WTC11 (cell line): ENCODE measurements at regions not wholly inside any gene's neighbourhood (a gene's known extent, or its start where the extent isn't known, plus 50 kb on each side); places are given as distances from the start of the nearest gene placed in this dataset.

Experiments
- ATAC-seq: fragments of 200-7000 bp; cut with Tn5 transposase; 2 replicates; pipeline ENCODE4 v1.10.0; 2021; ENCODE audit warnings: mild to moderate bottlenecking, moderate library complexity
- CTCF ChIA-PET: fragments of 300-600 bp; sonication (Branson Sonifier 250); formaldehyde crosslinking; loops from one replicate; lab custom pipeline; 2021; ENCODE audit warnings: antibody characterized with exemption; lab: Charles Lee
- POLR2A ChIA-PET: fragments of 350-600 bp; sonication (Branson Sonifier 250); formaldehyde crosslinking; loops from one replicate; lab custom pipeline; 2021; ENCODE audit warnings: antibody characterized with exemption; lab: Charles Lee
- DNase-seq: peaks from one replicate; pipeline ENCODE4 v3.0.0; 2021; ENCODE audit warnings: low spot score
- H3K27ac Mint-ChIP-seq: 2 replicates; pipeline ENCODE4 v1.8.0; 2021; ENCODE audit warnings: mixed read lengths
- H3K27me3 Mint-ChIP-seq: 2 replicates; pipeline ENCODE4 v1.8.0; 2021; ENCODE audit warnings: low read depth, mild to moderate bottlenecking, moderate library complexity, mixed read lengths
- H3K36me3 Mint-ChIP-seq: 2 replicates; pipeline ENCODE4 v1.8.0; 2021; ENCODE audit warnings: mixed read lengths
- H3K4me1 Mint-ChIP-seq: 2 replicates; pipeline ENCODE4 v1.8.0; 2022; ENCODE audit warnings: mixed read lengths
- H3K4me3 Mint-ChIP-seq: 2 replicates; pipeline ENCODE4 v1.8.0; 2021; ENCODE audit warnings: mild to moderate bottlenecking, moderate library complexity, mixed read lengths
- H3K9me3 Mint-ChIP-seq: 2 replicates; pipeline ENCODE4 v1.8.0; 2021; ENCODE audit warnings: mixed read lengths
- AFF4 ChIP-seq: sonication (generic); formaldehyde crosslinking; IDR thresholded peaks from 2 replicates; pipeline ENCODE4 v1.8.1; 2023; ENCODE audit warnings: mild to moderate bottlenecking, missing genetic modification reagents, borderline replicate concordance
- CREB1 ChIP-seq: sonication (generic); formaldehyde crosslinking; IDR thresholded peaks from 2 replicates; pipeline ENCODE4 v1.8.0; 2023; ENCODE audit warnings: mild to moderate bottlenecking, missing genetic modification reagents
- ETV6 ChIP-seq: sonication (generic); formaldehyde crosslinking; IDR thresholded peaks from 2 replicates; pipeline ENCODE4 v1.8.1; 2022; ENCODE audit warnings: mild to moderate bottlenecking, missing genetic modification reagents
- FOXP1 ChIP-seq: sonication (generic); formaldehyde crosslinking; IDR thresholded peaks from 2 replicates; pipeline ENCODE4 v1.8.0; 2022; ENCODE audit warnings: missing genetic modification reagents, mild to moderate bottlenecking, moderate library complexity, borderline replicate concordance
- MYBL2 ChIP-seq: sonication (generic); formaldehyde crosslinking; IDR thresholded peaks from 2 replicates; pipeline ENCODE4 v1.8.1; 2023; ENCODE audit warnings: mild to moderate bottlenecking, moderate library complexity, missing genetic modification reagents
- NFATC4 ChIP-seq: fragments of 250-450 bp; sonication (Bioruptor Pico); IDR thresholded peaks from 2 replicates; pipeline ENCODE4 v1.9.0; 2021; ENCODE audit warnings: mild to moderate bottlenecking
- PRDM15 ChIP-seq: sonication (generic); formaldehyde crosslinking; IDR thresholded peaks from 2 replicates; pipeline ENCODE4 v1.8.0; 2022; ENCODE audit warnings: missing genetic modification reagents
- PREB ChIP-seq: sonication (generic); formaldehyde crosslinking; IDR thresholded peaks from 2 replicates; pipeline ENCODE4 v1.8.1; 2022; ENCODE audit warnings: mild to moderate bottlenecking, missing genetic modification reagents, moderate library complexity, borderline replicate concordance
- SOX15 ChIP-seq: fragments of 250-450 bp; sonication (Bioruptor Pico); IDR thresholded peaks from 2 replicates; pipeline ENCODE4 v1.9.0; 2021; ENCODE audit warnings: mild to moderate bottlenecking
- TP53 ChIP-seq: sonication (generic); formaldehyde crosslinking; IDR thresholded peaks from 2 replicates; pipeline ENCODE4 v1.8.1; 2023; ENCODE audit warnings: mild to moderate bottlenecking, missing genetic modification reagents
- USF1 ChIP-seq: sonication (generic); formaldehyde crosslinking; IDR thresholded peaks from 2 replicates; pipeline ENCODE4 v1.8.0; 2022; ENCODE audit warnings: mild to moderate bottlenecking, missing genetic modification reagents
- ZNF232 ChIP-seq: sonication (generic); formaldehyde crosslinking; IDR thresholded peaks from 2 replicates; pipeline ENCODE4 v1.8.0; 2022; ENCODE audit warnings: mild to moderate bottlenecking, missing genetic modification reagents
- TF ChIP-seq, protein P1 (sequence below): fragments of 250-450 bp; sonication (Bioruptor Pico); IDR thresholded peaks from 2 replicates; pipeline ENCODE4 v1.9.0; 2021; ENCODE audit warnings: mild to moderate bottlenecking, borderline replicate concordance
- TF ChIP-seq, protein P2 (sequence below): sonication (generic); formaldehyde crosslinking; IDR thresholded peaks from 2 replicates; pipeline ENCODE4 v1.8.0; 2022; ENCODE audit warnings: mild to moderate bottlenecking, missing genetic modification reagents
- TF ChIP-seq, protein P3 (sequence below): sonication (generic); formaldehyde crosslinking; IDR thresholded peaks from 2 replicates; pipeline ENCODE4 v1.8.1; 2022; ENCODE audit warnings: low read depth, missing genetic modification reagents, borderline replicate concordance
- TF ChIP-seq, protein P4 (sequence below): fragments of 250-450 bp; sonication (Bioruptor Pico); IDR thresholded peaks from 2 replicates; pipeline ENCODE4 v1.9.0; 2021; ENCODE audit warnings: mild to moderate bottlenecking
- TF ChIP-seq, protein P5 (sequence below): fragments of 250-450 bp; sonication (Bioruptor Pico); IDR thresholded peaks from 2 replicates; pipeline ENCODE4 v1.9.0; 2021; ENCODE audit warnings: moderate library complexity, mild to moderate bottlenecking, inconsistent platforms, borderline replicate concordance

DNA sequence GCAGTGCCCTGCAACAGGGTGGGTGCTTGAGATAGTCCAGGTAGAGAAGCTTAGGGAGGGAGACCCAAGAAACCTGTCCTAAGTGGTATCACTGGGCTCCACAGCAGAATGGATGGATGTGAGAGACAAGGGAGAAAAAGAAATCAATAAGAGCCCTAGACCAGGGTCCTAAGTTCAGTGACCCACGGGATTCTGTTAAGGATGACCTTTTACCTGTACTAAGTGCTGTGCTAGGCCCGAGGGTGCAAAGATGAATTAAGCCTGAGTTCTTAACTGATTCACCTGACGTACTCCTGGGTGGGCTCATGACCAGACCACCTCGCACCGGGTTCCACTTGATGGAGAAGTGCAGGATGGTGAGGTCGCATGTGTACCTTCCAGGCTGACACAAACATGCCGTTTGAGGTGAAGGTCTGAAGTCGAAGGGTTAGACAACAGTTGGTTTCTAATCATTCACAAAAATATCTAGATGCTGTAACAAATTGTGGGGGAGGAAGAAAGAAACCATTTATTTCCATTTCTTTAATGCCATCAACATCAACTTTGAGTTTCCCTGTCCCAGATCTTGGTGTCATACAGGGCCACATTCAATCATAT lies 166.5 kb downstream of the HERPUD2 start:
- Mint-ChIP-seq H3K9me3 (no peaks in the 10 kb centered on the region; the same call in 1 of the 2 replicates), H3K4me1 (no peaks in the 10 kb centered on the region), H3K4me3 (no peak overlapping the region), H3K27ac (no peak overlapping the region), H3K36me3 (no peaks in the 10 kb centered on the region), H3K27me3 (no peaks in the 10 kb centered on the region)
- DNase-seq (no peak), ATAC-seq (no peak)
- TF ChIP-seq TP53 (CRISPR knock-in tag) (no peak), NFATC4 (no peak), CREB1 (no peak), ETV6 (CRISPR knock-in tag) (no peak), MYBL2 (CRISPR knock-in tag) (no peak), PRDM15 (CRISPR knock-in tag) (no peak), USF1 (CRISPR knock-in tag) (no peak), ZNF232 (CRISPR knock-in tag) (no peak), SOX15 (no peak), PREB (CRISPR knock-in tag) (no peak), FOXP1 (no peak), AFF4 (CRISPR knock-in tag) (no peak)
- TF ChIP-seq, protein P1, sequence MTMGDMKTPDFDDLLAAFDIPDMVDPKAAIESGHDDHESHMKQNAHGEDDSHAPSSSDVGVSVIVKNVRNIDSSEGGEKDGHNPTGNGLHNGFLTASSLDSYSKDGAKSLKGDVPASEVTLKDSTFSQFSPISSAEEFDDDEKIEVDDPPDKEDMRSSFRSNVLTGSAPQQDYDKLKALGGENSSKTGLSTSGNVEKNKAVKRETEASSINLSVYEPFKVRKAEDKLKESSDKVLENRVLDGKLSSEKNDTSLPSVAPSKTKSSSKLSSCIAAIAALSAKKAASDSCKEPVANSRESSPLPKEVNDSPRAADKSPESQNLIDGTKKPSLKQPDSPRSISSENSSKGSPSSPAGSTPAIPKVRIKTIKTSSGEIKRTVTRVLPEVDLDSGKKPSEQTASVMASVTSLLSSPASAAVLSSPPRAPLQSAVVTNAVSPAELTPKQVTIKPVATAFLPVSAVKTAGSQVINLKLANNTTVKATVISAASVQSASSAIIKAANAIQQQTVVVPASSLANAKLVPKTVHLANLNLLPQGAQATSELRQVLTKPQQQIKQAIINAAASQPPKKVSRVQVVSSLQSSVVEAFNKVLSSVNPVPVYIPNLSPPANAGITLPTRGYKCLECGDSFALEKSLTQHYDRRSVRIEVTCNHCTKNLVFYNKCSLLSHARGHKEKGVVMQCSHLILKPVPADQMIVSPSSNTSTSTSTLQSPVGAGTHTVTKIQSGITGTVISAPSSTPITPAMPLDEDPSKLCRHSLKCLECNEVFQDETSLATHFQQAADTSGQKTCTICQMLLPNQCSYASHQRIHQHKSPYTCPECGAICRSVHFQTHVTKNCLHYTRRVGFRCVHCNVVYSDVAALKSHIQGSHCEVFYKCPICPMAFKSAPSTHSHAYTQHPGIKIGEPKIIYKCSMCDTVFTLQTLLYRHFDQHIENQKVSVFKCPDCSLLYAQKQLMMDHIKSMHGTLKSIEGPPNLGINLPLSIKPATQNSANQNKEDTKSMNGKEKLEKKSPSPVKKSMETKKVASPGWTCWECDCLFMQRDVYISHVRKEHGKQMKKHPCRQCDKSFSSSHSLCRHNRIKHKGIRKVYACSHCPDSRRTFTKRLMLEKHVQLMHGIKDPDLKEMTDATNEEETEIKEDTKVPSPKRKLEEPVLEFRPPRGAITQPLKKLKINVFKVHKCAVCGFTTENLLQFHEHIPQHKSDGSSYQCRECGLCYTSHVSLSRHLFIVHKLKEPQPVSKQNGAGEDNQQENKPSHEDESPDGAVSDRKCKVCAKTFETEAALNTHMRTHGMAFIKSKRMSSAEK, result no peak
- TF ChIP-seq, protein P2, sequence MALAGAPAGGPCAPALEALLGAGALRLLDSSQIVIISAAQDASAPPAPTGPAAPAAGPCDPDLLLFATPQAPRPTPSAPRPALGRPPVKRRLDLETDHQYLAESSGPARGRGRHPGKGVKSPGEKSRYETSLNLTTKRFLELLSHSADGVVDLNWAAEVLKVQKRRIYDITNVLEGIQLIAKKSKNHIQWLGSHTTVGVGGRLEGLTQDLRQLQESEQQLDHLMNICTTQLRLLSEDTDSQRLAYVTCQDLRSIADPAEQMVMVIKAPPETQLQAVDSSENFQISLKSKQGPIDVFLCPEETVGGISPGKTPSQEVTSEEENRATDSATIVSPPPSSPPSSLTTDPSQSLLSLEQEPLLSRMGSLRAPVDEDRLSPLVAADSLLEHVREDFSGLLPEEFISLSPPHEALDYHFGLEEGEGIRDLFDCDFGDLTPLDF (CRISPR knock-in tag), result no peak
- TF ChIP-seq, protein P3, sequence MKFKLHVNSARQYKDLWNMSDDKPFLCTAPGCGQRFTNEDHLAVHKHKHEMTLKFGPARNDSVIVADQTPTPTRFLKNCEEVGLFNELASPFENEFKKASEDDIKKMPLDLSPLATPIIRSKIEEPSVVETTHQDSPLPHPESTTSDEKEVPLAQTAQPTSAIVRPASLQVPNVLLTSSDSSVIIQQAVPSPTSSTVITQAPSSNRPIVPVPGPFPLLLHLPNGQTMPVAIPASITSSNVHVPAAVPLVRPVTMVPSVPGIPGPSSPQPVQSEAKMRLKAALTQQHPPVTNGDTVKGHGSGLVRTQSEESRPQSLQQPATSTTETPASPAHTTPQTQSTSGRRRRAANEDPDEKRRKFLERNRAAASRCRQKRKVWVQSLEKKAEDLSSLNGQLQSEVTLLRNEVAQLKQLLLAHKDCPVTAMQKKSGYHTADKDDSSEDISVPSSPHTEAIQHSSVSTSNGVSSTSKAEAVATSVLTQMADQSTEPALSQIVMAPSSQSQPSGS (CRISPR knock-in tag), result no peak
- TF ChIP-seq, protein P4, sequence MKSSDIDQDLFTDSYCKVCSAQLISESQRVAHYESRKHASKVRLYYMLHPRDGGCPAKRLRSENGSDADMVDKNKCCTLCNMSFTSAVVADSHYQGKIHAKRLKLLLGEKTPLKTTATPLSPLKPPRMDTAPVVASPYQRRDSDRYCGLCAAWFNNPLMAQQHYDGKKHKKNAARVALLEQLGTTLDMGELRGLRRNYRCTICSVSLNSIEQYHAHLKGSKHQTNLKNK (CRISPR knock-in tag), result no peak
- TF ChIP-seq, protein P5, sequence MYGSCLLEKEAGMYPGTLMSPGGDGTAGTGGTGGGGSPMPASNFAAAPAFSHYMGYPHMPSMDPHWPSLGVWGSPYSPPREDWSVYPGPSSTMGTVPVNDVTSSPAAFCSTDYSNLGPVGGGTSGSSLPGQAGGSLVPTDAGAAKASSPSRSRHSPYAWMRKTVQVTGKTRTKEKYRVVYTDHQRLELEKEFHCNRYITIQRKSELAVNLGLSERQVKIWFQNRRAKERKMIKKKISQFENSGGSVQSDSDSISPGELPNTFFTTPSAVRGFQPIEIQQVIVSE (CRISPR knock-in tag), result no peak
- POLR2A ChIA-PET, result no interaction called here
- CTCF ChIA-PET, result interaction anchor here (1.0 to 3.0 kb wide), 2 partner anchors 8 to 65 kb away, joined by 3 to 14 read pairs; no protein-coding TSS in a partner anchor
